ENCODE measurements at regions not wholly inside any gene's neighbourhood (a gene's known extent, or its start where the extent isn't known, plus 50 kb on each side); places are given as distances from the start of the nearest gene placed in this dataset.

DNA sequence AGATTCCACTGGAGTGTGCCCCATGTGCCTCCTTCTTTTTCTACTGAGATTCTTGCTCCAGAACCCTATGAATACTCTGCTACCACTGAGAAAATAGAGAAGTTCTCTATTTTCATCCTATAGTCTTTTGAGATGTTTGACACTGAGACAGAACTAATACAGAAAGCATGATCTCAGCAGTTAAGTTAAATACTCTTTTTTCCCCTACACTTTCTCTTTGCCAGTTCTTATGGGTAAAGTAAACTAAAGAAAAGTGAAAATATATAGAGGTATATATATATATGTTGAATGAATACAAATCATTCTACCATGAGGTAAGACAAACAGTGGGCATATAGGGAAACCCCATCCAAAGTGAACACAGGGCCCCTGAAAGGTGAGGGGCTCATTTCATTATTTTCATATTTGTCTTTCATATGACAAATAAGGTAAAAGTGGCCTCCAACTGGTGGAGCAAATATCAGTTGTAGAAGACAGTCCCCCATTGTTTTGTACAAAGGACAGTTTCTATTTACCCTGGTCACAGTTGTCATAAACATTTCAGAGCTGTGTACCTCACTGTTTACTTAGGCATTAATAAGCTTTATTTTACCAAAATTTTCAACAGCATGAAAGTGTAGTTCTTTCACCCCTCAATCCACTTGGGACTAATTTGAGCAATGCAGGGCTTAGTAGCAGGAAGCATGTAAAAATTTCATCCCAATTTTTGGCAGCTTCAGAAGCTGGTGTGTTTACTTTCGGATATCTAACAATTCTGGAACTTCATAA is 188.3 kb upstream of the MARCKS start:
- H3K9me3 Mint-ChIP-seq, result no peaks in the 10 kb centered on the region
- no peak overlapping the region for H3K4me3 ChIP-seq (ENCODE audit: control insufficient read depth in 1 of 2, extremely low read depth in 1 of 2, low read length in 1 of 2)
- no peaks in the 10 kb centered on the region for H3K9me3 ChIP-seq
- ChIA-PET POLR2A (no interaction called here), CTCF (no interaction called here)
- peaks cover 4 to 9% of the 10 kb centered on the region in 2 donors for H3K27me3 Mint-ChIP-seq
- H3K4me3 Mint-ChIP-seq, result no peak overlapping the region
- 100% methylated on average over 1 of the region's 1 CpG for WGBS (ENCODE audit: insufficient coverage)
- H3K36me3 Mint-ChIP-seq, result no peaks in the 10 kb centered on the region
- DNase-seq (no peak), ATAC-seq (replicated peaks in 1 of 4) (no peak)
- H3K4me1 Mint-ChIP-seq, result no peaks in the 10 kb centered on the region
- no peak overlapping the region for H3K27ac Mint-ChIP-seq
- no peaks in the 10 kb centered on the region for H3K4me1 ChIP-seq (ENCODE audit: control insufficient read depth in 1 of 2, extremely low read depth in 1 of 2, insufficient read depth in 2 of 2, low read length in 2 of 2)
- H3K36me3 ChIP-seq (ENCODE audit: control insufficient read depth in 2 of 2, extremely low read depth in 1 of 2, insufficient read depth in 1 of 2, low read length in 1 of 2), result no peaks in the 10 kb centered on the region
- no peaks in the 10 kb centered on the region for H3K27me3 ChIP-seq (replicated peaks in 1 of 2; ENCODE audit: control insufficient read depth in 2 of 2, extremely low read depth in 1 of 2, insufficient read depth in 2 of 2, low read length in 1 of 2)
- H3K27ac ChIP-seq (ENCODE audit: low read length), result no peak overlapping the region

DNA sequence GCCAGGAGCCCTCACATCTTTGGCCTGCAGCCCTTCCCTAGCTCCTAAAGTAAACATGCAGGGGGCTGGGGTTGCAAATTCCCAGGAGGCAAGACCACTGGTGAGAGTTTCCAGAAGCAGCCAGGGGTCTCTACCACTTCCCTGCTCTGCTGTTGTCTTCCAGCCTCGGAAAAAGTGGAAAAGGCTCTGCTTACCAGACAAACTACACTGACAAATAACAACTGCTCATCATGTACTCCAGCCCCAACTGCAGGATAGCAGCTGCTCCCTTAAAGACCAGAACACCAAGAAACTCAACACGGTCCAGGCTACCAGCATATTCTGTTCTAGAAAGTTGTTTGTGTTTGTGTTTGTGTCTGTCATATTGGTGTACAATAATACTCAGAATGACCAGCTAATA is 187.5 kb upstream of the MARCKS start:
- H3K9me3 ChIP-seq, result no peaks in the 10 kb centered on the region
- WGBS (ENCODE audit: insufficient coverage), result no CpG with 5 or more reads among the region's 2 CpGs
- Mint-ChIP-seq H3K36me3 (no peaks in the 10 kb centered on the region), H3K27ac (no peak overlapping the region), H3K27me3 (peaks cover 2 to 9% of the 10 kb centered on the region in 2 donors), H3K4me3 (no peak overlapping the region), H3K4me1 (no peaks in the 10 kb centered on the region), H3K9me3 (no peaks in the 10 kb centered on the region)
- ChIA-PET CTCF (no interaction called here), POLR2A (no interaction called here)
- ATAC-seq (replicated peaks in 1 of 4) (no peak), DNase-seq (no peak)
- H3K27me3 ChIP-seq (replicated peaks in 1 of 2; ENCODE audit: control insufficient read depth in 2 of 2, extremely low read depth in 1 of 2, insufficient read depth in 2 of 2, low read length in 1 of 2), result no peaks in the 10 kb centered on the region
- no peak overlapping the region for H3K27ac ChIP-seq (ENCODE audit: low read length)
- H3K4me1 ChIP-seq (ENCODE audit: control insufficient read depth in 1 of 2, extremely low read depth in 1 of 2, insufficient read depth in 2 of 2, low read length in 2 of 2), result no peaks in the 10 kb centered on the region
- no peaks in the 10 kb centered on the region for H3K36me3 ChIP-seq (ENCODE audit: control insufficient read depth in 2 of 2, extremely low read depth in 1 of 2, insufficient read depth in 1 of 2, low read length in 1 of 2)
- no peak overlapping the region for H3K4me3 ChIP-seq (ENCODE audit: control insufficient read depth in 1 of 2, extremely low read depth in 1 of 2, low read length in 1 of 2)

DNA sequence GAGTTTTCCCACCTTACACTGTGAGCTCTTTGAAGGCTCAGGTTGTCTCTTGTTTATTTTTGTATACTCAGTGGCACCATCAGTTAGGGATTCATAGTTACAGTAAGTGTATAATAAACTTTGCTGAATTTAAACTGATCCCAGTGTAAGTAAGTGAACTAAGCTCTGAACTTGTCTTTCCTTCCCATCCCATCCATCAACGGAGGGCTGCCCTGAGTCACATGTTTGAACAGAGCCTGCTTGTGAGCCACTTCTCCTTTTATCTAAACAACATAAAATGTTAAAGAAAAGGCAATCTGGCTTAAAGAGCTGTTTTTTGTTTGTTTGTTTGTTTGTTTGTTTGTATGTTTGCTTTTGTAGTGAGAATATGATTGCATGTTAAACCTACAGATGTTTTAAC is 185.7 kb upstream of the MARCKS start:
- Mint-ChIP-seq H3K4me3 (no peak overlapping the region), H3K27me3 (peaks cover 2 to 6% of the 10 kb centered on the region in 2 donors), H3K9me3 (no peaks in the 10 kb centered on the region), H3K27ac (no peak overlapping the region), H3K4me1 (no peaks in the 10 kb centered on the region), H3K36me3 (no peaks in the 10 kb centered on the region)
- Histone ChIP-seq H3K4me1 (ENCODE audit: control insufficient read depth in 1 of 2, extremely low read depth in 1 of 2, insufficient read depth in 2 of 2, low read length in 2 of 2) (no peaks in the 10 kb centered on the region), H3K27me3 (replicated peaks in 1 of 2; ENCODE audit: control insufficient read depth in 2 of 2, extremely low read depth in 1 of 2, insufficient read depth in 2 of 2, low read length in 1 of 2) (peaks cover 0 to under 1% of the 10 kb centered on the region in 2 experiments), H3K9me3 (no peaks in the 10 kb centered on the region), H3K36me3 (ENCODE audit: control insufficient read depth in 2 of 2, extremely low read depth in 1 of 2, insufficient read depth in 1 of 2, low read length in 1 of 2) (no peaks in the 10 kb centered on the region), H3K4me3 (ENCODE audit: control insufficient read depth in 1 of 2, extremely low read depth in 1 of 2, low read length in 1 of 2) (no peak overlapping the region), H3K27ac (ENCODE audit: low read length) (no peak overlapping the region)
- ChIA-PET POLR2A (no interaction called here), CTCF (interaction anchor here in 1 of 2 donors (0.6 kb wide), 1 partner anchor 11 kb away, joined by 11 read pairs; no protein-coding TSS in a partner anchor)
- ATAC-seq (replicated peaks in 1 of 4) (no peak), DNase-seq (no peak)
- no CpG with 5 or more reads among the region's 1 CpG for WGBS (ENCODE audit: insufficient coverage)

DNA sequence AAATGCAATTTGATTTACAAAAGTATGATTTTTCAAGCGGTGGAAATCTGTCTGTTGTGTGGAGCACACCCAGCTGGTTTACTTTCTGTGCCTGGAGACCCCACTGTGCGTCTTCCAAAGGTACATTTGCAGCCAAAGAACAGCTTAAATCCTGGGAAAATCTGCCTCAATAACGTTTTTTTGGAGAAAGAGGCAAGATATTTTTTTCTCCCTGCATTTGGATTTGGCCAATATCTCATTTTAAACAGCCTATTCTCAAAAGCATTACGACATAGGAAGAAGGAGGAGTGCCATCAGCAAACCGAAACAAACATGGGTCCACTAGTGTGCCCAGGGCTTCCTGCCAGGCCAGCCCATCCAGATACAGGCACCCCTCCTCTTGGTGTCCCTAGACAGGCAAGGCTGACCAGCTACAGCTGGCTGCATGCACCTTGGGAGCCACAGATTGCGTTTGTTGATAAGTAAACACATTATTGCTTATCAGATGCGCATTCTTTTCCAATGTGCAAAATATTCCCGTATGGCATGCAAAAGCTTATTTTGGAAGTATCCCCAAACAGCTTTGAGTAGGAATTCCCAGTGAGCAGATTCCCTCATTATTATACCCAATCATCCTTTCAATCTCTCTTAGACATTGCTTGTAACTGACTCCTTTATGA is 184.5 kb upstream of the MARCKS start:
- H3K27ac Mint-ChIP-seq, result no peak overlapping the region
- Histone ChIP-seq H3K4me1 (ENCODE audit: control insufficient read depth in 1 of 2, extremely low read depth in 1 of 2, insufficient read depth in 2 of 2, low read length in 2 of 2) (no peaks in the 10 kb centered on the region), H3K27ac (ENCODE audit: low read length) (no peak overlapping the region), H3K27me3 (replicated peaks in 1 of 2; ENCODE audit: control insufficient read depth in 2 of 2, extremely low read depth in 1 of 2, insufficient read depth in 2 of 2, low read length in 1 of 2) (peaks cover 0 to 6% of the 10 kb centered on the region in 2 experiments), H3K9me3 (no peaks in the 10 kb centered on the region), H3K36me3 (ENCODE audit: control insufficient read depth in 2 of 2, extremely low read depth in 1 of 2, insufficient read depth in 1 of 2, low read length in 1 of 2) (no peaks in the 10 kb centered on the region), H3K4me3 (ENCODE audit: control insufficient read depth in 1 of 2, extremely low read depth in 1 of 2, low read length in 1 of 2) (no peak overlapping the region)
- ATAC-seq (replicated peaks in 1 of 4) (no peak), DNase-seq (no peak)
- WGBS (ENCODE audit: insufficient coverage), result 95% methylated on average over 4 of the region's 8 CpGs
- peaks cover 5 to 6% of the 10 kb centered on the region in 2 donors for H3K27me3 Mint-ChIP-seq
- CTCF ChIA-PET, result interaction anchor here in 1 of 2 donors (0.6 kb wide), 1 partner anchor 30 kb away, joined by 4 read pairs; no protein-coding TSS in a partner anchor
- H3K4me1 Mint-ChIP-seq, result no peaks in the 10 kb centered on the region
- POLR2A ChIA-PET, result no interaction called here
- H3K36me3 Mint-ChIP-seq, result no peaks in the 10 kb centered on the region
- no peak overlapping the region for H3K4me3 Mint-ChIP-seq
- H3K9me3 Mint-ChIP-seq, result no peaks in the 10 kb centered on the region

DNA sequence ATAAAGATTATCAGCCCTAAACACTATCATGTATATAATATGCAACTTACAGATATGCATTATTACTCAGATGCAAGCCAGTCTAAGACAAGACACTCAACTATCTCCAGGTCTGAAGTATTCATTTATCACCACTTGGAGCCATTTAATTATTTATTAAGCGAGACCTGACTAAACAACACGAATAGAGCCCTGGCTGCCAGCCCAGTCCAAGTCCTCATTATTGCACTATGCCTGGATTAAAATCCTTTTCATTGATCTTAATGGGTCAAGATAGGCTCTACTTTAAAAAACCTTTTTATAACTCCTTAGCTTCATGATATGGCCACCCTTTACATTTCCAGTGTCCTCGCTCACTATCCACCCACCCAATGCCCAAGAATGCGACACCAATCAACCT is 183.1 kb upstream of the MARCKS start:
- Mint-ChIP-seq H3K27ac (no peak overlapping the region), H3K9me3 (no peaks in the 10 kb centered on the region), H3K36me3 (no peaks in the 10 kb centered on the region), H3K4me1 (no peaks in the 10 kb centered on the region), H3K4me3 (no peak overlapping the region), H3K27me3 (peaks cover 5 to 8% of the 10 kb centered on the region in 2 donors)
- no peak overlapping the region for H3K4me3 ChIP-seq (ENCODE audit: control insufficient read depth in 1 of 2, extremely low read depth in 1 of 2, low read length in 1 of 2)
- H3K9me3 ChIP-seq, result no peaks in the 10 kb centered on the region
- no peaks in the 10 kb centered on the region for H3K36me3 ChIP-seq (ENCODE audit: control insufficient read depth in 2 of 2, extremely low read depth in 1 of 2, insufficient read depth in 1 of 2, low read length in 1 of 2)
- POLR2A ChIA-PET, result no interaction called here
- H3K4me1 ChIP-seq (ENCODE audit: control insufficient read depth in 1 of 2, extremely low read depth in 1 of 2, insufficient read depth in 2 of 2, low read length in 2 of 2), result no peaks in the 10 kb centered on the region
- DNase-seq (no peak), ATAC-seq (replicated peaks in 1 of 4) (no peak)
- no peak overlapping the region for H3K27ac ChIP-seq (ENCODE audit: low read length)
- peaks cover 0 to 6% of the 10 kb centered on the region in 2 experiments for H3K27me3 ChIP-seq (replicated peaks in 1 of 2; ENCODE audit: control insufficient read depth in 2 of 2, extremely low read depth in 1 of 2, insufficient read depth in 2 of 2, low read length in 1 of 2)
- CTCF ChIA-PET, result no interaction called here
- WGBS (ENCODE audit: insufficient coverage), result 85% methylated on average over 4 of the region's 4 CpGs

DNA sequence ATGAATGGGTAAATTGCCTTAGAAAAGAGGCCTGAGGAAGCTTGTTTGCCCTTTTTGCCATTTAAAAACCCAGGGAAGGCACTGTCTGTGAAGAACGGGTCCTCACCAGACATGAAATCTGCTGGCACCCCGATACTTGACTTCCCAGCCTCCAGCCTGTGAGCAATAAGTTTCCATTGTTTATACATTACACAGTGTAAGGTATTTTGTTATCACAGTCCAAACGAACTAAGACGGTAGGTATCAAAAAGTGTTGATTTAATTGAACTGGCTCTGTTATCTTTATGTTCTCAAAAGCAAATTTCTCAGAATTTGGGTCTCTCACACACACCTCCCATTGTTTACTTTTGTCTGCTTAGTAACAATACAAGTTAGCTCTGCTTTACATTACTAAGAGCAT is 181.1 kb upstream of the MARCKS start:
- Mint-ChIP-seq H3K4me3 (no peak overlapping the region), H3K27ac (no peak overlapping the region), H3K9me3 (no peaks in the 10 kb centered on the region), H3K4me1 (no peaks in the 10 kb centered on the region), H3K36me3 (no peaks in the 10 kb centered on the region), H3K27me3 (peaks cover 5 to 9% of the 10 kb centered on the region in 2 donors)
- ChIA-PET CTCF (no interaction called here), POLR2A (no interaction called here)
- no peaks in the 10 kb centered on the region for H3K9me3 ChIP-seq
- no peak overlapping the region for H3K27ac ChIP-seq (ENCODE audit: low read length)
- ATAC-seq (replicated peaks in 1 of 4) (no peak), DNase-seq (no peak)
- H3K4me3 ChIP-seq (ENCODE audit: control insufficient read depth in 1 of 2, extremely low read depth in 1 of 2, low read length in 1 of 2), result no peak overlapping the region
- WGBS (ENCODE audit: insufficient coverage), result no CpG with 5 or more reads among the region's 4 CpGs
- H3K36me3 ChIP-seq (ENCODE audit: control insufficient read depth in 2 of 2, extremely low read depth in 1 of 2, insufficient read depth in 1 of 2, low read length in 1 of 2), result no peaks in the 10 kb centered on the region
- H3K4me1 ChIP-seq (ENCODE audit: control insufficient read depth in 1 of 2, extremely low read depth in 1 of 2, insufficient read depth in 2 of 2, low read length in 2 of 2), result no peaks in the 10 kb centered on the region
- H3K27me3 ChIP-seq (replicated peaks in 1 of 2; ENCODE audit: control insufficient read depth in 2 of 2, extremely low read depth in 1 of 2, insufficient read depth in 2 of 2, low read length in 1 of 2), result peaks cover 0 to 6% of the 10 kb centered on the region in 2 experiments
